GM21786 (cell line): ENCODE measurements at regions not wholly inside any gene's neighbourhood (a gene's known extent, or its start where the extent isn't known, plus 50 kb on each side); places are given as distances from the start of the nearest gene placed in this dataset.
"Not testable (repeated sequence)": the region's sequence is repeated elsewhere in the genome, so short reads cannot be mapped to it uniquely, and the experiment has no call there.

ENCODE experiments used
- ATAC-seq: cut with Tn5 transposase; IDR thresholded peaks from one replicate; pipeline ENCODE4 v1.9.1; 2021; ENCODE audit not compliant: unreplicated experiment

GRCh38 chr15:84536181-84536580 is 64.6 kb upstream of the ZSCAN2 start:
- not testable (repeated sequence) for ATAC-seq

GRCh38 chr15:84544586-84544985 is 56.2 kb upstream of the ZSCAN2 start:
- ATAC-seq, result not testable (repeated sequence)

- not testable (repeated sequence) for ATAC-seq
Observed at GRCh38 chr15:84547150-84547549, 53.7 kb upstream of the ZSCAN2 start.

- not testable (repeated sequence) for ATAC-seq
Observed at GRCh38 chr15:84550503-84550902, 50.3 kb upstream of the ZSCAN2 start.
